ENCODE measurements at regions not wholly inside any gene's neighbourhood (a gene's known extent, or its start where the extent isn't known, plus 50 kb on each side); places are given as distances from the start of the nearest gene placed in this dataset.
"Not testable (repeated sequence)": the region's sequence is repeated elsewhere in the genome, so short reads cannot be mapped to it uniquely, and the experiment has no call there.

DNA sequence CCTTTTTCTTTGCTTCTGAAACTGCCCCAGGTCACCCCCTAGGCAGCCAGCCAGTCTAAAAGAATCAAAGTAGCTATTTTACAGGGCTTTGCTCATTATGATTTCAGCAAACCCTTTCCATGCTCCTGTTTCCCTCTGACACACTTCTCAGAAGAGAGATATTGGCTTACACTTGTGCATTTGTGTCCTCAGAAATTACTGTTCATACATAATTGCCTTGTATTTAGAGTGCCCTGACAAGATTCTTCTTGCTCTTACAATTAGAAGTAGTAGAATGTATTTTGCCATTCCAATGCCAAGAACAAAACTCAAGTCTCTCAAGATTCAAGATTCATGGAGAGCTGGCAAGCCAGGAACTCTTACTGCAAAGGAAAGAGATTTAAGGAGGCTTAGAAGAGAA lies 531.0 kb upstream of the ZFP42 start:
- no peak for DNase-seq (ENCODE audit: extremely low read depth, low read depth, low spot score)

- no peak for DNase-seq (ENCODE audit: extremely low read depth, low read depth, low spot score)
Measured at GRCh38 chr4:187467224-187467623, 528.3 kb upstream of the ZFP42 start.

DNA sequence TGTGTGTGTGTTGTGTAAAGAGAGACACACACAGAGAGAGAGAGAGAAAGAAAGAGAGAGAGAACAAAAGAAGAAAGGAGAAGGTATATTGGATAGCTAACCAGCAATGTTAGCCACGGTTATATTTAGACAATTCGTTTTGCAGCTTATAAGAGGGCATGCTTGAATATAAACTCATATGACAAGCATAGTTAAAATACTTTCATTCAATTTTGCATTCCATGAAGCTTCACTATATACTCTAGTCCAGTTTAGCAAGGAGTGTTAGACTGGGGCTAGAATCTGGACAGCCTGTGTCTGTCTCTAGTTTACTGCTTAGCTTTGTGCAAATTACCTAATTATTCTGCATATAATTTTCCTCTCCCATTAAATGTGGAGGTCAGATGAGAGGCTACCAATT lies 525.9 kb upstream of the ZFP42 start:
- no peak for DNase-seq (ENCODE audit: extremely low read depth, low read depth, low spot score)

GRCh38 chr4:187470061-187470460 lies 525.5 kb upstream of the ZFP42 start:
- DNase-seq (ENCODE audit: extremely low read depth, low read depth, low spot score) = no peak

DNA sequence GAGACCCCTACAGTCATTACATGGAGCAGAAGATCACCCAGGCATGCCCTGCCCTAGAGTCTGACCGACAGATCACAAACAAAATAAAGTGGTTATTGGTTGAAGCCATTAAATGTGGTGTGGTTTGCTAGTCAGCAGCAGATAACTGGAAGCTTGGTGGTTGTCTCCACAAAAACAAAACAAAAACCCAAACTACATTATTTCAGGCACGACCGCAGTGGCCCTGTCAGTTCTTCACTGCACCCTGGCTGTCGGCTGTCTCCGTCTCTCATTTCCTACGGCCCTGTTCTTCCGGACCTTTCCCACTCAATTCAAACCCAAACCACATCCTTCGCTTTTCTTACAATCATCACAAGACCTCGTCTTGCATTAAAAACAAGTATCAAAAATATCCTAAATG lies 521.3 kb upstream of the ZFP42 start:
- DNase-seq (ENCODE audit: extremely low read depth, low read depth, low spot score) = no peak

GRCh38 chr4:187475901-187476300 lies 519.7 kb upstream of the ZFP42 start:
- DNase-seq (ENCODE audit: extremely low read depth, low read depth, low spot score) = no peak

DNA sequence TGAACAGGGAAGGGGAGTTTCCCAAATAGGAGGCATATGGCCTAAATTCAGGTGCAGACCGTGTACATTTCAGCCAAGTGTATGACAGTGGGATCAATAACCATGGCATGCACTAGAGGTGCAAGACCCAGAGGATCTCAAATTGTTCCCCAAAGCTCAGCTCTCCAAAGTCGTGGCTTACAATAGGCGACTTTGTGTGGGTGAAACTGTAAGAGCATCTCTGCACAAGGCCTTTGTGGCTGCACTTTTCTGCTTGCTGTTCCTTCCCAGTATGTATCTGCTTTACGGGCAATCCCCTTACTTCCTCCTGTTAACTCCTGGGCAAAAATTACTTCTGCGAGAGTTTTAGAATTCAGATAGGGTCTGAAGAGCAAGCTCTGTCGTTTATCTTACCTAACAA lies 518.3 kb upstream of the ZFP42 start:
- no peak for DNase-seq (ENCODE audit: extremely low read depth, low read depth, low spot score)

GRCh38 chr4:187478292-187479140 lies 517.1 kb upstream of the ZFP42 start:
- no peak for DNase-seq (ENCODE audit: extremely low read depth, low read depth, low spot score)

DNA sequence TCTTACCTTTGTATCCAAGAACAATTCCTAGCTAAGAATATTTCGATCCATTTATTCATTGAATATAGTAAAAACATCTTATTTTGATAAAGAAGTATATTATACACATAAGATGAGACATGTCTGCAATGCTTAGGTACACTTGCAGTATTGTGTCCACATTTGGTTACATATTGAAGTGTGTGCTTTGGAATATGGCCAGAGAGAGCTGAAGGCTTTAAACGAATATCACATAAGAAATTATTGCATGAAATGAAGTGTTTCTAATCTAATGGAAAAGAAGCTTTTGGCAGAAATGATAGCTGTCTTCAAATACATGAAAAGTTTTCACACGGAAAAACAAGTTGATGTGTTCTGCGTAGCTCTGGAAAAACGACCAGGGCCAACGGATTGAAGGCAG lies 516.1 kb upstream of the ZFP42 start:
- no peak for DNase-seq (ENCODE audit: extremely low read depth, low read depth, low spot score)

DNA sequence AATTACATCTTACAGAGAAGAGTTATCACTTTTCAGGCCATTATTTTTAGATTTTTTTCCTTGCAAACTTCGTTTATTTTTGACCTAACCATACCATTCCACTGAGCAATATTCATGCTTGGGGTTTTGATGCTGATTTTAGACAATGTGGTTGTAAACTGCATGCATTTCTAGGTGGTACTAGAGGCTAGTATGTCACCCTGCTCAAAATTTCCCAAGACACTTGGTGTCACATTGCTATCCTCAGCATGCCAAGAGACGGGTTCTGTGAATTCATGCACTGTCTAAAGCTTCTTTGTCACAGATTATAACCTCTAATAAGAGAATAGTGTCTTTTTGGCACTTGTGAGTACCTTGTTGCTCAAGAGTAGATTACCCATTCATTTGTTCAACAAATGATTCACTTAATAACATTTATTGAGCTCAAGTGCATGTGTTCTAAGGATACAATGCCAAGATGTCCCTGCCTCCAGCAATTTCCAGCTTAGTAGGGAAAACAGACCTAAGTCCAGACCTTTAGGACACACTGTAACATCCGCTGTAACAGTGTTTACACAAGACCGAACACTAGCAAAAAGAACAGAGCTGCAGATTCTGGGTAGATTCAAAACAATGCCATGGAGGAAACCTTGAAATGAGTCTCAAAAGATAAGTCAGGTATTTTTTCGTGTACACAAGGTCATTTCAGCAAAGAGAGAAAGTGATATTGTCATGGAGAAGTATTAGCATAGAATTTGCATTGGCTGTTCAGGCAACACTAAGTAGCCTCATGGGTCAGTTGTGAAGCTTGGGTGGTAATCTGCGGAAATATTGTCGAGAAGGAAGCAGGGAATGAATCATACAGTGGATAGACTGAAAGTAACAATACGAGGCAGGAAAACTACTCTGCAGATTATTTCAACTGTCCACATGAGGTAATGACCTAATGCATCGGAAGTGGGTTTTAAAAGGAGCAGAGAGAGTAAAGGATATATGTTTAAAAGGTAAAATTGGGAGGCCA lies 515.1 kb upstream of the ZFP42 start:
- no peak for DNase-seq (ENCODE audit: extremely low read depth, low read depth, low spot score)

DNA sequence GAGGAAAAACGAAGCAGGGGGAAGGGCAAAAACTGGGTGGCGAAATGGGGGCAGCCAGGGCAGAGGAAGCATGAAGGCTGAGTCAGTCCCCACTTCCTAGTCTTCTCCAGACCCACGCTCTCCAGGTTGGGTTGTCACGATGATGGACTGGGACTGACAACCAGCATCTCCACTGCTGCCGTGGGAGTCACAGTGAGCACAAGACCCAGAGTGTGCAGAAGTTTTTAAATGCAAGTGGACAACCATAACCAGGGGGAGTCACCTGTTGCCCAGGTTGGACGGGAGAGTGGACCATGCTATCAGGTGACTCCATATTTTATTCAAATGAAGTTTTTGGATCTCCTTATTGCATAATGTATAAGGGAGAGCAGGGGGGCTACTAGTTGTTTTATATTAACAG lies 511.4 kb upstream of the ZFP42 start:
- no peak for DNase-seq (ENCODE audit: extremely low read depth, low read depth, low spot score)

GRCh38 chr4:187485676-187486075 lies 509.9 kb upstream of the ZFP42 start:
- DNase-seq (ENCODE audit: extremely low read depth, low read depth, low spot score) = no peak

- no peak for DNase-seq (ENCODE audit: extremely low read depth, low read depth, low spot score)
Measured at GRCh38 chr4:187491286-187491685, 504.3 kb upstream of the ZFP42 start.

- DNase-seq (ENCODE audit: extremely low read depth, low read depth, low spot score) = no peak
Measured at GRCh38 chr4:187491959-187492358, 503.6 kb upstream of the ZFP42 start.

DNA sequence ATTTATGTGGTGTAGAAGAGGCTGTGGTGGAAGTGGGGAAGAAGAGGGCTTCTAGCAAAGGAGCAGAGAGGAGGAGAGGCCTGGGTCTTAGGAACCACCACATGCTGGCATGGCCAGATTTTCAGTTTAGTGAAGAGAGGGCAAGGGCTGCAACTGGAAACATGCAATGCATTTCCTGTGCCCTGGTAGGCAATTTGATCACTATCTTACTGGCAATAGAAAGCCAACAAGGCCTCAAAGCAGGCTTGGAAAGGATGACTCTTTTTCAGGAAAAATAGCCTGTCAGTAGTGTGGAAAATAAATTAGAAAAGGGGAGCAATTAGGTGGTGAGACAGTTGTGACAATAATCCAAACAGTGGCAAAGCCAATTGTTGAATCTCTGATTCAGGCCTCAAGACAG lies 501.9 kb upstream of the ZFP42 start:
- no peak for DNase-seq (ENCODE audit: extremely low read depth, low read depth, low spot score)

- DNase-seq (ENCODE audit: extremely low read depth, low read depth, low spot score) = no peak
Measured at GRCh38 chr4:187499956-187500355, 495.6 kb upstream of the ZFP42 start.

- no peak for DNase-seq (ENCODE audit: extremely low read depth, low read depth, low spot score)
Measured at GRCh38 chr4:187500796-187501195, 494.8 kb upstream of the ZFP42 start.

- no peak for DNase-seq (ENCODE audit: extremely low read depth, low read depth, low spot score)
Measured at GRCh38 chr4:187501731-187502130, 493.8 kb upstream of the ZFP42 start.

GRCh38 chr4:187504974-187505797 lies 490.4 kb upstream of the ZFP42 start:
- DNase-seq (ENCODE audit: extremely low read depth, low read depth, low spot score) = no peak

GRCh38 chr4:187505798-187506141 lies 489.8 kb upstream of the ZFP42 start:
- DNase-seq (ENCODE audit: extremely low read depth, low read depth, low spot score) = not testable (repeated sequence)

DNA sequence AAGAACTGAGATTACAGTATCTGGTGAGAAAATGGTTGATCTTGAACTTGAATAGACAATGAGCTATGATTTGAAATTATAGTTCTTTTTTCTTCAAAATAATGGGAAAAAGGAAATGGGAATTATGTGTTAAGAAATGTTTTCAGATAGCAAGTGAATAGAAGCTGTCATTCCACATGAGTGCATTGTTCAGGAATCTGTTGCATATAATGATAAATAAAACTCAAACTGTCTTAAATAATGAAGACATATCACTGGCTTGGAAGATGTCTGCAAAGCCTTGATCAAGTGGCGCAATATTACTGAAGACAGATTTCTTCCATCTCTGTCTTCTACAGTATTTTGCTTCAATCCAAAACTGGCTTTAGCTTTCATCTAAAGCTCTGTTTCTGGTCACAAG lies 479.3 kb upstream of the ZFP42 start:
- DNase-seq (ENCODE audit: extremely low read depth, low read depth, low spot score) = no peak

Measured in glomerular endothelial cell (primary cell).